HepG2 (cell line): ENCODE measurements at regions not wholly inside any gene's neighbourhood (a gene's known extent, or its start where the extent isn't known, plus 50 kb on each side); places are given as distances from the start of the nearest gene placed in this dataset.

Experiments used
- AGO1 ChIP-seq: fragments of 200-400 bp; formaldehyde crosslinking; IDR thresholded peaks from 2 replicates; pipeline ENCODE4 v1.6.1; 2017; ENCODE audit warnings: mild to moderate bottlenecking, low read depth, low read length, moderate library complexity; ENCODE audit not compliant: poor library complexity, severe bottlenecking
- JUNB ChIP-seq: sonication (generic); formaldehyde crosslinking; IDR thresholded peaks from 2 replicates; pipeline ENCODE4 v1.8.0; 2022; ENCODE audit warnings: missing genetic modification reagents, mild to moderate bottlenecking, borderline replicate concordance
- POLR2G ChIP-seq: fragments of 200-400 bp; formaldehyde crosslinking; IDR thresholded peaks from 2 replicates; pipeline ENCODE4 v1.6.1; 2018; ENCODE audit warnings: mild to moderate bottlenecking, low read depth, low read length, moderate library complexity
- RAD51 ChIP-seq: fragments of 450-650 bp; IDR thresholded peaks from 2 replicates; pipeline ENCODE4 v1.6.1; 2016; ENCODE audit warnings: borderline replicate concordance
- THYN1 ChIP-seq: sonication (generic); formaldehyde crosslinking; IDR thresholded peaks from 2 replicates; pipeline ENCODE4 v1.8.1; 2023; ENCODE audit warnings: low read depth, mild to moderate bottlenecking, moderate library complexity, missing genetic modification reagents, borderline replicate concordance
- ZNF224 ChIP-seq: sonication (generic); formaldehyde crosslinking; IDR thresholded peaks from 2 replicates; pipeline ENCODE4 v1.5.0; 2020; ENCODE audit warnings: mild to moderate bottlenecking, missing genetic modification reagents
- ZNF256 ChIP-seq: sonication (generic); formaldehyde crosslinking; conservative IDR thresholded peaks from 2 replicates; pipeline ENCODE4 v1.4.0; 2020; ENCODE audit warnings: missing genetic modification reagents
- ZNF333 ChIP-seq: sonication (generic); formaldehyde crosslinking; IDR thresholded peaks from 2 replicates; pipeline ENCODE4 v1.4.0; 2020; ENCODE audit warnings: mild to moderate bottlenecking, missing genetic modification reagents, borderline replicate concordance
- ZNF496 ChIP-seq: sonication (generic); formaldehyde crosslinking; IDR thresholded peaks from 2 replicates; pipeline ENCODE4 v1.8.1; 2023; ENCODE audit warnings: mild to moderate bottlenecking, moderate library complexity, missing genetic modification reagents; ENCODE audit not compliant: insufficient replicate concordance
- ZNF777 ChIP-seq: sonication (generic); formaldehyde crosslinking; IDR thresholded peaks from 2 replicates; pipeline ENCODE4 v1.4.0; 2020; ENCODE audit warnings: missing genetic modification reagents
- ZSCAN31 ChIP-seq: sonication (generic); formaldehyde crosslinking; IDR thresholded peaks from 2 replicates; pipeline ENCODE4 v1.5.0; 2020; ENCODE audit warnings: low read depth, mild to moderate bottlenecking, missing genetic modification reagents
- TF ChIP-seq, protein P1 (sequence below), 2 experiments: sonication (generic) in 1 of 2; formaldehyde crosslinking in 1 of 2; IDR thresholded peaks; 2 replicates each; pipeline versions ENCODE4 v1.6.1 to v1.9.0; 2014 to 2022; ENCODE audit warnings: antibody characterized with exemption in 1 of 2, borderline replicate concordance in 1 of 2, inconsistent platforms in 1 of 2, low read depth in 1 of 2, missing genetic modification reagents in 1 of 2
- TF ChIP-seq, protein P2 (sequence below): sonication (generic); formaldehyde crosslinking; IDR thresholded peaks from 2 replicates; pipeline ENCODE4 v1.8.1; 2023; ENCODE audit warnings: mild to moderate bottlenecking, missing genetic modification reagents
- TF ChIP-seq, protein P3 (sequence below): sonication (generic); formaldehyde crosslinking; conservative IDR thresholded peaks from 2 replicates; pipeline ENCODE4 v1.4.0; 2020; ENCODE audit warnings: missing genetic modification reagents
- TF ChIP-seq, protein P4 (sequence below): sonication (generic); formaldehyde crosslinking; IDR thresholded peaks from 2 replicates; pipeline ENCODE4 v1.4.0; 2020; ENCODE audit warnings: mild to moderate bottlenecking, missing genetic modification reagents
- TF ChIP-seq, protein P5 (sequence below): sonication (generic); formaldehyde crosslinking; IDR thresholded peaks from 2 replicates; pipeline ENCODE4 v1.5.0; 2020; ENCODE audit warnings: missing genetic modification reagents

DNA sequence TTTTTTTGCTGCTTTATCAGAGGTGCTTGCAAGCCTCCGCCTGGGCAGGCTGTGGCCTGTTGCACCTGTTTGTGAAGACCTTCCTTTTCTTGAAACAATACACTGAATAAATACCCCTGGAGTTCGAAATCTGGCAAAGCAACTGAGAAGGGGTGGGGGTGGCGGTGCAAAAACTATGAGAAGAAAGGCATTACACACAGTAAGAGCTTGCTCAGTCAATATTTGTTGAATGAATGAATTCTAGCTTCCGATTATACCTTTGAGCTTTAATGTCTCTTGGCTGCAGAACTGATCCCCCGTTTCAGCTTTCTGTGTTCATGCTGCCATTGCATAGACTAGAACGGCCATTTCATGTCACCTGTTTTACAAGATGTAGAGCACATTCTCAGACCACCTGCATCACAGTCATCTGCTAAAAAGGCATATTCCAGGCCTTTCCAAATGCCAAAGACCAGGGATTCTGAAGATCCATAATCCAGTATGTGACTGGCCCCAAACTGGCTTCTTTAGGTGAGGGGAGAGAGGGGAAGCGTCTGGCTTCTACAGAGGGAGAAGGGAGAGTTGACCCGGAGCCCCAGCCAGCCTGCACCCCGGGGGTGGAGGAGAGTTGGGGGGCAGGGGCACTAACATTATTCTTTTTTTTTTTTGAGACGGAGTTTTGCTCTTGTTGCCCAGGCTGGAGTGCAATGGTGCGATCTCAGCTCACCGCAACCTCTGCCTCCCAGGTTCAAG is 111.5 kb downstream of the ETS2 start (continued):
- TF ChIP-seq, protein P1, sequence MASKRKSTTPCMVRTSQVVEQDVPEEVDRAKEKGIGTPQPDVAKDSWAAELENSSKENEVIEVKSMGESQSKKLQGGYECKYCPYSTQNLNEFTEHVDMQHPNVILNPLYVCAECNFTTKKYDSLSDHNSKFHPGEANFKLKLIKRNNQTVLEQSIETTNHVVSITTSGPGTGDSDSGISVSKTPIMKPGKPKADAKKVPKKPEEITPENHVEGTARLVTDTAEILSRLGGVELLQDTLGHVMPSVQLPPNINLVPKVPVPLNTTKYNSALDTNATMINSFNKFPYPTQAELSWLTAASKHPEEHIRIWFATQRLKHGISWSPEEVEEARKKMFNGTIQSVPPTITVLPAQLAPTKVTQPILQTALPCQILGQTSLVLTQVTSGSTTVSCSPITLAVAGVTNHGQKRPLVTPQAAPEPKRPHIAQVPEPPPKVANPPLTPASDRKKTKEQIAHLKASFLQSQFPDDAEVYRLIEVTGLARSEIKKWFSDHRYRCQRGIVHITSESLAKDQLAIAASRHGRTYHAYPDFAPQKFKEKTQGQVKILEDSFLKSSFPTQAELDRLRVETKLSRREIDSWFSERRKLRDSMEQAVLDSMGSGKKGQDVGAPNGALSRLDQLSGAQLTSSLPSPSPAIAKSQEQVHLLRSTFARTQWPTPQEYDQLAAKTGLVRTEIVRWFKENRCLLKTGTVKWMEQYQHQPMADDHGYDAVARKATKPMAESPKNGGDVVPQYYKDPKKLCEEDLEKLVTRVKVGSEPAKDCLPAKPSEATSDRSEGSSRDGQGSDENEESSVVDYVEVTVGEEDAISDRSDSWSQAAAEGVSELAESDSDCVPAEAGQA (IDR thresholded peaks at IDR 0.05; ENCODE audit: low read depth) = no peak
- TF ChIP-seq, protein P1 (CRISPR knock-in tag; IDR thresholded peaks at IDR 0.05; ENCODE audit: borderline replicate concordance) = no peak
- TF ChIP-seq RAD51 (no peak), ZSCAN31 (no peak), POLR2G (0 out of 2 replicates have a peak, but pooled peaks have one; percentile 22), ZNF224 (no peak), AGO1 (no peak), JUNB (CRISPR knock-in tag) (no peak), ZNF496 (CRISPR knock-in tag) (no peak), ZNF777 (CRISPR knock-in tag) (no peak), THYN1 (CRISPR knock-in tag) (no peak), ZNF256 (CRISPR knock-in tag) (no peak), ZNF333 (CRISPR knock-in tag) (no peak)
- TF ChIP-seq, protein P2, sequence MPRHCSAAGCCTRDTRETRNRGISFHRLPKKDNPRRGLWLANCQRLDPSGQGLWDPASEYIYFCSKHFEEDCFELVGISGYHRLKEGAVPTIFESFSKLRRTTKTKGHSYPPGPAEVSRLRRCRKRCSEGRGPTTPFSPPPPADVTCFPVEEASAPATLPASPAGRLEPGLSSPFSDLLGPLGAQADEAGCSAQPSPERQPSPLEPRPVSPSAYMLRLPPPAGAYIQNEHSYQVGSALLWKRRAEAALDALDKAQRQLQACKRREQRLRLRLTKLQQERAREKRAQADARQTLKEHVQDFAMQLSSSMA (CRISPR knock-in tag) = no peak
- TF ChIP-seq, protein P3, sequence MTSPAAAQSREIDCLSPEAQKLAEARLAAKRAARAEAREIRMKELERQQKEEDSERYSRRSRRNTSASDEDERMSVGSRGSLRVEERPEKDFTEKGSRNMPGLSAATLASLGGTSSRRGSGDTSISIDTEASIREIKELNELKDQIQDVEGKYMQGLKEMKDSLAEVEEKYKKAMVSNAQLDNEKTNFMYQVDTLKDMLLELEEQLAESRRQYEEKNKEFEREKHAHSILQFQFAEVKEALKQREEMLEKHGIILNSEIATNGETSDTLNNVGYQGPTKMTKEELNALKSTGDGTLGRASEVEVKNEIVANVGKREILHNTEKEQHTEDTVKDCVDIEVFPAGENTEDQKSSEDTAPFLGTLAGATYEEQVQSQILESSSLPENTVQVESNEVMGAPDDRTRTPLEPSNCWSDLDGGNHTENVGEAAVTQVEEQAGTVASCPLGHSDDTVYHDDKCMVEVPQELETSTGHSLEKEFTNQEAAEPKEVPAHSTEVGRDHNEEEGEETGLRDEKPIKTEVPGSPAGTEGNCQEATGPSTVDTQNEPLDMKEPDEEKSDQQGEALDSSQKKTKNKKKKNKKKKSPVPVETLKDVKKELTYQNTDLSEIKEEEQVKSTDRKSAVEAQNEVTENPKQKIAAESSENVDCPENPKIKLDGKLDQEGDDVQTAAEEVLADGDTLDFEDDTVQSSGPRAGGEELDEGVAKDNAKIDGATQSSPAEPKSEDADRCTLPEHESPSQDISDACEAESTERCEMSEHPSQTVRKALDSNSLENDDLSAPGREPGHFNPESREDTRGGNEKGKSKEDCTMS (CRISPR knock-in tag) = no peak
- TF ChIP-seq, protein P4, sequence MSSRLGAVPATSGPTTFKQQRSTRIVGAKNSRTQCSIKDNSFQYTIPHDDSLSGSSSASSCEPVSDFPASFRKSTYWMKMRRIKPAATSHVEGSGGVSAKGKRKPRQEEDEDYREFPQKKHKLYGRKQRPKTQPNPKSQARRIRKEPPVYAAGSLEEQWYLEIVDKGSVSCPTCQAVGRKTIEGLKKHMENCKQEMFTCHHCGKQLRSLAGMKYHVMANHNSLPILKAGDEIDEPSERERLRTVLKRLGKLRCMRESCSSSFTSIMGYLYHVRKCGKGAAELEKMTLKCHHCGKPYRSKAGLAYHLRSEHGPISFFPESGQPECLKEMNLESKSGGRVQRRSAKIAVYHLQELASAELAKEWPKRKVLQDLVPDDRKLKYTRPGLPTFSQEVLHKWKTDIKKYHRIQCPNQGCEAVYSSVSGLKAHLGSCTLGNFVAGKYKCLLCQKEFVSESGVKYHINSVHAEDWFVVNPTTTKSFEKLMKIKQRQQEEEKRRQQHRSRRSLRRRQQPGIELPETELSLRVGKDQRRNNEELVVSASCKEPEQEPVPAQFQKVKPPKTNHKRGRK = no peak; the same call in 1 of the 2 replicates
- TF ChIP-seq, protein P5, sequence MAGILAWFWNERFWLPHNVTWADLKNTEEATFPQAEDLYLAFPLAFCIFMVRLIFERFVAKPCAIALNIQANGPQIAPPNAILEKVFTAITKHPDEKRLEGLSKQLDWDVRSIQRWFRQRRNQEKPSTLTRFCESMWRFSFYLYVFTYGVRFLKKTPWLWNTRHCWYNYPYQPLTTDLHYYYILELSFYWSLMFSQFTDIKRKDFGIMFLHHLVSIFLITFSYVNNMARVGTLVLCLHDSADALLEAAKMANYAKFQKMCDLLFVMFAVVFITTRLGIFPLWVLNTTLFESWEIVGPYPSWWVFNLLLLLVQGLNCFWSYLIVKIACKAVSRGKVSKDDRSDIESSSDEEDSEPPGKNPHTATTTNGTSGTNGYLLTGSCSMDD (CRISPR knock-in tag) = no peak
